ENCODE measurements at regions not wholly inside any gene's neighbourhood (a gene's known extent, or its start where the extent isn't known, plus 50 kb on each side); places are given as distances from the start of the nearest gene placed in this dataset.

GRCh38 chr15:29589416-29589815 is 232.9 kb downstream of the TJP1 start:
- TF ChIP-seq CTCF (IDR thresholded peaks at IDR 0.05) (no peak), POLR2A (IDR thresholded peaks at IDR 0.05) (no peak)
